ENCODE measurements at regions not wholly inside any gene's neighbourhood (a gene's known extent, or its start where the extent isn't known, plus 50 kb on each side); places are given as distances from the start of the nearest gene placed in this dataset.

GRCh38 chr13:54884682-54885081 is 1856.1 kb downstream of the OLFM4 start:
- ChIA-PET POLR2A (no interaction called here), CTCF (no interaction called here)
- no peak for DNase-seq (ENCODE audit: extremely low spot score)
- TF ChIP-seq SUZ12 (IDR thresholded peaks at IDR 0.05) (no peak), FOXK2 (IDR thresholded peaks at IDR 0.05) (no peak), ZNF384 (IDR thresholded peaks at IDR 0.05) (no peak)

GRCh38 chr13:54890976-54891375 is 1862.4 kb downstream of the OLFM4 start:
- no peak for DNase-seq (ENCODE audit: extremely low spot score)
- no peak for TF ChIP-seq L3MBTL2 (conservative IDR thresholded peaks at IDR 0.05)
- CTCF ChIA-PET = no interaction called here
- POLR2A ChIA-PET = no interaction called here

- ChIA-PET POLR2A (no interaction called here), CTCF (no interaction called here)
- TF ChIP-seq FOXA1 (IDR thresholded peaks at IDR 0.05) (no peak), PKNOX1 (IDR thresholded peaks at IDR 0.05) (no peak), LEF1 (IDR thresholded peaks at IDR 0.05; ENCODE audit: borderline replicate concordance) (no peak), CTBP1 (IDR thresholded peaks at IDR 0.05; ENCODE audit: borderline replicate concordance) (no peak), ELF4 (IDR thresholded peaks at IDR 0.05) (no peak), BHLHE40 (IDR thresholded peaks at IDR 0.05; ENCODE audit: borderline replicate concordance) (no peak), HDGF (IDR thresholded peaks at IDR 0.05; ENCODE audit: borderline replicate concordance) (no peak), FOXK2 (IDR thresholded peaks at IDR 0.05) (no peak), ARNT (IDR thresholded peaks at IDR 0.05) (no peak), FOXM1 (IDR thresholded peaks at IDR 0.05; ENCODE audit: borderline replicate concordance) (no peak), TARDBP (IDR thresholded peaks at IDR 0.05) (no peak), L3MBTL2 (conservative IDR thresholded peaks at IDR 0.05) (no peak), SUZ12 (IDR thresholded peaks at IDR 0.05) (no peak), NFRKB (IDR thresholded peaks at IDR 0.05) (no peak), SP1 (IDR thresholded peaks at IDR 0.05) (no peak), ZNF384 (IDR thresholded peaks at IDR 0.05) (no peak)
- DNase-seq (ENCODE audit: extremely low spot score) = no peak
Measured at GRCh38 chr13:54901316-54901715, 1872.7 kb downstream of the OLFM4 start.

- DNase-seq (ENCODE audit: extremely low spot score) = no peak
- ChIA-PET CTCF (no interaction called here), POLR2A (no interaction called here)
- TF ChIP-seq BHLHE40 (IDR thresholded peaks at IDR 0.05; ENCODE audit: borderline replicate concordance) = no peak
- no peak for TF ChIP-seq ZNF384 (IDR thresholded peaks at IDR 0.05)
- TF ChIP-seq LEF1 (IDR thresholded peaks at IDR 0.05; ENCODE audit: borderline replicate concordance) = no peak
- no peak for TF ChIP-seq CTBP1 (IDR thresholded peaks at IDR 0.05; ENCODE audit: borderline replicate concordance)
- no peak for TF ChIP-seq FOXA1 (IDR thresholded peaks at IDR 0.05)
- no peak for TF ChIP-seq SP1 (IDR thresholded peaks at IDR 0.05)
- no peak for TF ChIP-seq NFRKB (IDR thresholded peaks at IDR 0.05)
- no peak for TF ChIP-seq ELF4 (IDR thresholded peaks at IDR 0.05)
- no peak for TF ChIP-seq PKNOX1 (IDR thresholded peaks at IDR 0.05)
- TF ChIP-seq ARNT (IDR thresholded peaks at IDR 0.05) = no peak
- TF ChIP-seq HDGF (IDR thresholded peaks at IDR 0.05; ENCODE audit: borderline replicate concordance) = no peak
- TF ChIP-seq L3MBTL2 (conservative IDR thresholded peaks at IDR 0.05) = no peak
- no peak for TF ChIP-seq TARDBP (IDR thresholded peaks at IDR 0.05)
- TF ChIP-seq SUZ12 (IDR thresholded peaks at IDR 0.05) = no peak
- no peak for TF ChIP-seq FOXM1 (IDR thresholded peaks at IDR 0.05; ENCODE audit: borderline replicate concordance)
- TF ChIP-seq FOXK2 (IDR thresholded peaks at IDR 0.05) = no peak
Measured at GRCh38 chr13:54912367-54912766, 1883.8 kb downstream of the OLFM4 start.

- TF ChIP-seq TARDBP (IDR thresholded peaks at IDR 0.05) = no peak
- no peak for TF ChIP-seq BHLHE40 (IDR thresholded peaks at IDR 0.05; ENCODE audit: borderline replicate concordance)
- no peak for TF ChIP-seq ZNF384 (IDR thresholded peaks at IDR 0.05)
- no peak for TF ChIP-seq LEF1 (IDR thresholded peaks at IDR 0.05; ENCODE audit: borderline replicate concordance)
- no peak for TF ChIP-seq FOXA1 (IDR thresholded peaks at IDR 0.05)
- TF ChIP-seq SP1 (IDR thresholded peaks at IDR 0.05) = no peak
- TF ChIP-seq FOXM1 (IDR thresholded peaks at IDR 0.05; ENCODE audit: borderline replicate concordance) = no peak
- no peak for TF ChIP-seq FOXK2 (IDR thresholded peaks at IDR 0.05)
- TF ChIP-seq HDGF (IDR thresholded peaks at IDR 0.05; ENCODE audit: borderline replicate concordance) = no peak
- no peak for TF ChIP-seq CTBP1 (IDR thresholded peaks at IDR 0.05; ENCODE audit: borderline replicate concordance)
- no peak for TF ChIP-seq SUZ12 (IDR thresholded peaks at IDR 0.05)
- TF ChIP-seq PKNOX1 (IDR thresholded peaks at IDR 0.05) = no peak
- no peak for TF ChIP-seq L3MBTL2 (conservative IDR thresholded peaks at IDR 0.05)
- TF ChIP-seq ARNT (IDR thresholded peaks at IDR 0.05) = no peak
- no peak for TF ChIP-seq NFRKB (IDR thresholded peaks at IDR 0.05)
- no peak for DNase-seq (ENCODE audit: extremely low spot score)
- CTCF ChIA-PET = no interaction called here
- POLR2A ChIA-PET = no interaction called here
Measured at GRCh38 chr13:54913668-54914067, 1885.1 kb downstream of the OLFM4 start.

- TF ChIP-seq FOXM1 (IDR thresholded peaks at IDR 0.05; ENCODE audit: borderline replicate concordance) (no peak), ARNT (IDR thresholded peaks at IDR 0.05) (no peak)
- POLR2A ChIA-PET = no interaction called here
Measured at GRCh38 chr13:54927538-54927937, 1898.9 kb downstream of the OLFM4 start.

GRCh38 chr13:54928071-54928470 is 1899.5 kb downstream of the OLFM4 start:
- ChIA-PET CTCF (no interaction called here), POLR2A (no interaction called here)
- TF ChIP-seq SUZ12 (IDR thresholded peaks at IDR 0.05) = no peak
- TF ChIP-seq FOXA1 (IDR thresholded peaks at IDR 0.05) = no peak
- TF ChIP-seq FOXK2 (IDR thresholded peaks at IDR 0.05) = no peak
- TF ChIP-seq ARNT (IDR thresholded peaks at IDR 0.05) = no peak
- no peak for TF ChIP-seq NFRKB (IDR thresholded peaks at IDR 0.05)
- no peak for TF ChIP-seq TARDBP (IDR thresholded peaks at IDR 0.05)
- TF ChIP-seq FOXM1 (IDR thresholded peaks at IDR 0.05; ENCODE audit: borderline replicate concordance) = no peak
- no peak for TF ChIP-seq LEF1 (IDR thresholded peaks at IDR 0.05; ENCODE audit: borderline replicate concordance)
- TF ChIP-seq L3MBTL2 (conservative IDR thresholded peaks at IDR 0.05) = no peak
- TF ChIP-seq ZNF384 (IDR thresholded peaks at IDR 0.05) = no peak
- no peak for TF ChIP-seq CTBP1 (IDR thresholded peaks at IDR 0.05; ENCODE audit: borderline replicate concordance)
- no peak for TF ChIP-seq BHLHE40 (IDR thresholded peaks at IDR 0.05; ENCODE audit: borderline replicate concordance)
- no peak for TF ChIP-seq ELF4 (IDR thresholded peaks at IDR 0.05)
- no peak for DNase-seq (ENCODE audit: extremely low spot score)

More at GRCh38 chr13:54927538-54927937, 1898.9 kb downstream of the OLFM4 start:
- no peak for DNase-seq (ENCODE audit: extremely low spot score)
- CTCF ChIA-PET = no interaction called here
